NOMO-1 treated with dmso at 0.1 percent for 144 hours (cell line): ENCODE measurements at regions not wholly inside any gene's neighbourhood (a gene's known extent, or its start where the extent isn't known, plus 50 kb on each side); places are given as distances from the start of the nearest gene placed in this dataset.
"Not testable (repeated sequence)": the region's sequence is repeated elsewhere in the genome, so short reads cannot be mapped to it uniquely, and the experiment has no call there.

ENCODE experiments used
- DNase-seq: peaks from one replicate; lab custom pipeline; 2025; ENCODE audit not compliant: unreplicated experiment; lab: John Stamatoyannopoulos, UW

- DNase-seq, result not testable (repeated sequence)
These were observed 123.3 kb downstream of the EFNB1 start for GRCh38 chrX:68951942-68952619.

- no peak for DNase-seq
These were observed 122.1 kb downstream of the EFNB1 start for GRCh38 chrX:68950937-68951336.

- DNase-seq, result no peak
These were observed 119.2 kb downstream of the EFNB1 start for GRCh38 chrX:68947882-68948605.

- no peak for DNase-seq
These were observed 116.9 kb downstream of the EFNB1 start for GRCh38 chrX:68945603-68946228.

GRCh38 chrX:68945081-68945602 lies 116.3 kb downstream of the EFNB1 start:
- no peak for DNase-seq

GRCh38 chrX:68944211-68944610 lies 115.4 kb downstream of the EFNB1 start:
- no peak for DNase-seq

GRCh38 chrX:68942840-68943239 lies 114.0 kb downstream of the EFNB1 start:
- no peak for DNase-seq

GRCh38 chrX:68942104-68942503 lies 113.3 kb downstream of the EFNB1 start:
- no peak for DNase-seq

GRCh38 chrX:68941385-68941952 lies 112.6 kb downstream of the EFNB1 start:
- DNase-seq, result no peak

- DNase-seq, result no peak
These were observed 111.8 kb downstream of the EFNB1 start for GRCh38 chrX:68940601-68941000.

- DNase-seq, result no peak
These were observed 111.0 kb downstream of the EFNB1 start for GRCh38 chrX:68939868-68940267.

- no peak for DNase-seq
These were observed 109.6 kb downstream of the EFNB1 start for GRCh38 chrX:68938244-68939004.

GRCh38 chrX:68937581-68937980 lies 108.8 kb downstream of the EFNB1 start:
- DNase-seq, result no peak

- DNase-seq, result no peak
These were observed 107.8 kb downstream of the EFNB1 start for GRCh38 chrX:68936608-68937007.

- DNase-seq, result no peak
These were observed 107.3 kb downstream of the EFNB1 start for GRCh38 chrX:68936126-68936525.

- no peak for DNase-seq
These were observed 106.5 kb downstream of the EFNB1 start for GRCh38 chrX:68935362-68935761.

GRCh38 chrX:68934922-68935321 lies 106.1 kb downstream of the EFNB1 start:
- DNase-seq, result no peak

- no peak for DNase-seq
These were observed 105.6 kb downstream of the EFNB1 start for GRCh38 chrX:68934421-68934820.

GRCh38 chrX:68932611-68933010 lies 103.8 kb downstream of the EFNB1 start:
- DNase-seq, result no peak

- no peak for DNase-seq
These were observed 102.5 kb downstream of the EFNB1 start for GRCh38 chrX:68931345-68931744.
